Body of pancreas (tissue), 4 donors: ENCODE measurements at regions not wholly inside any gene's neighbourhood (a gene's known extent, or its start where the extent isn't known, plus 50 kb on each side); places are given as distances from the start of the nearest gene placed in this dataset.
A peak's percentile ranks its signal among the peaks of the same experiment; 100 is the strongest.

ENCODE experiments used
- ATAC-seq: fragments of 150-250 bp; one replicate; pipeline ENCODE4 v1.9.1; 2016
- DNase-seq, 4 donors: peaks; one replicate each; pipeline ENCODE4 v3.0.0-alpha.2; 2019
- H3K27ac ChIP-seq, 4 donors: fragments of 200-600 bp; sonication (generic); 1 replicate in 3 of 4; 2 replicates in 1 of 4; pipeline versions ENCODE4 v1.5.1 to v1.6.1; 2016 to 2019; ENCODE audit warnings: mild to moderate bottlenecking in 1 of 4, mixed read lengths in 1 of 4, moderate library complexity in 1 of 4
- H3K27me3 ChIP-seq, 2 donors: fragments of 200-600 bp; sonication (generic); one replicate each; pipeline ENCODE4 v1.6.0; 2016; ENCODE audit warnings: mild to moderate bottlenecking in 1 of 2
- H3K36me3 ChIP-seq, 2 donors: fragments of 200-600 bp; sonication (generic); replicated peaks in 1 of 2; 2 replicates each; pipeline ENCODE4 v1.5.1; 2016; ENCODE audit warnings: low read depth in 2 of 2; ENCODE audit not compliant: insufficient read depth in 1 of 2
- H3K4me1 ChIP-seq: fragments of 200-600 bp; sonication (generic); one replicate; pipeline ENCODE4 v1.6.0; 2016
- H3K4me3 ChIP-seq, 2 donors: fragments of 200-600 bp; sonication (generic); 1 replicate in 1 of 2; 2 replicates in 1 of 2; pipeline ENCODE4 v1.5.1; 2016 to 2019
- H3K9me3 ChIP-seq, 3 donors: fragments of 200-600 bp; sonication (generic); 1 replicate in 2 of 3; 2 replicates in 1 of 3; pipeline ENCODE4 v1.5.1; 2016
- CTCF ChIP-seq, 7 experiments: fragments of 450-650 bp in 4 of 7; fragments of 200-600 bp in 3 of 7; sonication (generic) in 3 of 7; IDR thresholded peaks; one replicate each; pipeline ENCODE4 v1.5.1; 2016 to 2019; ENCODE audit warnings: antibody characterized with exemption in 7 of 7
- POLR2A ChIP-seq, 3 donors: fragments of 450-650 bp; IDR thresholded peaks; one replicate each; pipeline ENCODE4 v1.6.1; 2016; ENCODE audit warnings: antibody characterized with exemption in 3 of 3, mild to moderate bottlenecking in 2 of 3
- WGBS, 2 donors: methylation state at CpG; one replicate each; pipeline ENCODE4 v1.1.5; 2017; 5-methylcytosine and 5-hydroxymethylcytosine counted together
- intact Hi-C: fragments of 100-400 bp; cut with DNase I; formaldehyde crosslinking; loops from one replicate; pipeline ENCODE4 v1.15.1; 2023

- Histone ChIP-seq H3K4me3 (no peak overlapping the region), H3K27ac (no peak overlapping the region), H3K9me3 (peaks cover 0 to 13% (median 0%) of the 10 kb centered on the region in 3 donors), H3K27me3 (no peaks in the 10 kb centered on the region), H3K36me3 (no peaks in the 10 kb centered on the region), H3K4me1 (no peaks in the 10 kb centered on the region)
- WGBS, 2 donors: 69 to 83% methylated on average over 2 of the region's 2 CpGs
- no peak for DNase-seq
- no peak for ATAC-seq
- intact Hi-C loops: no loop called here
- TF ChIP-seq CTCF (IDR thresholded peaks at IDR 0.05) (no peak), POLR2A (IDR thresholded peaks at IDR 0.05) (no peak)
Measured at GRCh38 chr6:104344223-104344622, 515.5 kb downstream of the HACE1 start.

- TF ChIP-seq POLR2A (IDR thresholded peaks at IDR 0.05): no peak
- TF ChIP-seq CTCF (IDR thresholded peaks at IDR 0.05): no peak
- no peaks in the 10 kb centered on the region for H3K36me3 ChIP-seq
- no peaks in the 10 kb centered on the region for H3K9me3 ChIP-seq
- no peak for ATAC-seq
- intact Hi-C loops: no loop called here
- no peaks in the 10 kb centered on the region for H3K27me3 ChIP-seq
- H3K4me3 ChIP-seq: no peak overlapping the region
- no peaks in the 10 kb centered on the region for H3K4me1 ChIP-seq
- no peak overlapping the region for H3K27ac ChIP-seq
- no peak for DNase-seq
- 38 to 41% methylated on average over 4 of the region's 4 CpGs for WGBS, 2 donors
Measured at GRCh38 chr6:104332364-104332763, 527.4 kb downstream of the HACE1 start.

- H3K36me3 ChIP-seq: no peaks in the 10 kb centered on the region
- peak; percentile 30 for ATAC-seq
- H3K4me3 ChIP-seq: no peak overlapping the region
- no peak overlapping the region for H3K27ac ChIP-seq
- intact Hi-C loops: no loop called here
- H3K9me3 ChIP-seq: no peaks in the 10 kb centered on the region
- no peaks in the 10 kb centered on the region for H3K4me1 ChIP-seq
- 49 to 51% methylated on average over 7 of the region's 7 CpGs for WGBS, 2 donors
- TF ChIP-seq CTCF (IDR thresholded peaks at IDR 0.05) (no peak), POLR2A (IDR thresholded peaks at IDR 0.05) (no peak)
- no peaks in the 10 kb centered on the region for H3K27me3 ChIP-seq
- DNase-seq: peak in 2 of 4 donors; percentile 10 to 13
Measured at GRCh38 chr6:104326173-104327001, 533.3 kb downstream of the HACE1 start.

GRCh38 chr6:104325341-104326172, 534.2 kb downstream of the HACE1 start:
- Histone ChIP-seq H3K27me3 (no peaks in the 10 kb centered on the region), H3K4me3 (no peak overlapping the region), H3K27ac (no peak overlapping the region), H3K36me3 (no peaks in the 10 kb centered on the region), H3K4me1 (no peaks in the 10 kb centered on the region), H3K9me3 (no peaks in the 10 kb centered on the region)
- DNase-seq: peak in 3 of 4 donors; percentile 9 to 31 (median 23)
- 6 to 8% methylated on average over 9 of the region's 9 CpGs for WGBS, 2 donors
- intact Hi-C loops: no loop called here
- TF ChIP-seq POLR2A (IDR thresholded peaks at IDR 0.05) (no peak), CTCF (IDR thresholded peaks at IDR 0.05) (peak; percentile 50 to 65 (median 63))
- ATAC-seq: peak; percentile 27
